Right lobe of liver (tissue), 6 donors: ENCODE measurements at regions not wholly inside any gene's neighbourhood (a gene's known extent, or its start where the extent isn't known, plus 50 kb on each side); places are given as distances from the start of the nearest gene placed in this dataset.
"Not testable (repeated sequence)": the region's sequence is repeated elsewhere in the genome, so short reads cannot be mapped to it uniquely, and the experiment has no call there.

Experiments
- ATAC-seq, 4 donors: fragments of 200-7000 bp; cut with Tn5 transposase; one replicate each; pipeline ENCODE4 v1.9.1; 2020; ENCODE audit warnings: mild to moderate bottlenecking in 4 of 4, moderate library complexity in 4 of 4
- DNase-seq, 3 donors: peaks; one replicate each; pipeline ENCODE4 v3.0.0-alpha.2; 2020
- H3K27ac ChIP-seq, 3 donors: fragments of 200-600 bp; one replicate each; pipeline ENCODE4 v1.8.0; 2022
- H3K27me3 ChIP-seq, 2 donors: fragments of 200-600 bp; one replicate each; pipeline ENCODE4 v1.8.0; 2022
- H3K36me3 ChIP-seq, 4 donors: fragments of 200-600 bp; sonication (generic) in 1 of 4; one replicate each; pipeline versions ENCODE4 v1.5.1 to v1.8.0; 2017 to 2022; ENCODE audit warnings: control low read depth in 1 of 4
- H3K4me1 ChIP-seq, 4 donors: fragments of 200-600 bp; sonication (generic) in 1 of 4; one replicate each; pipeline versions ENCODE4 v1.5.1 to v1.8.0; 2017 to 2022; ENCODE audit warnings: control low read depth in 1 of 4
- H3K4me3 ChIP-seq, 3 donors: fragments of 200-600 bp; one replicate each; pipeline ENCODE4 v1.8.0; 2022
- H3K9me3 ChIP-seq, 4 donors: fragments of 200-600 bp; sonication (generic) in 1 of 4; one replicate each; pipeline versions ENCODE4 v1.5.1 to v1.8.0; 2017 to 2022; ENCODE audit warnings: control low read depth in 1 of 4
- CTCF ChIP-seq, 4 donors: fragments of 200-600 bp in 3 of 4; fragments of 450-650 bp in 1 of 4; IDR thresholded peaks; one replicate each; pipeline versions ENCODE4 v1.5.1 to v1.8.0; 2016 to 2022; ENCODE audit warnings: antibody characterized with exemption in 4 of 4, mild to moderate bottlenecking in 2 of 4
- POLR2A ChIP-seq: fragments of 450-650 bp; IDR thresholded peaks from one replicate; pipeline ENCODE4 v1.6.1; 2017; ENCODE audit warnings: antibody characterized with exemption, mild to moderate bottlenecking
- whole genome bisulfite sequencing: methylation state at CpG from one replicate; pipeline ENCODE4 v1.1.6; 2018; ENCODE audit warnings: low coverage, low lambda C conversion rate; ENCODE audit not compliant: insufficient coverage; ENCODE audit errors: missing lambda C conversion rate; 5-methylcytosine and 5-hydroxymethylcytosine counted together
- intact Hi-C, 2 donors: fragments of 100-400 bp; cut with DNase I; formaldehyde crosslinking; loops; one replicate each; pipeline versions ENCODE4 v1.11.2 to v1.14.1; 2022
- donor health status: DM: no; HTN: yes; CAD: no.
- donor health status: DM: no; HTN: no; CAD: no.
- donor health status: DM: no; HTN: no; CAD: no.
- donor health status: DM: no; HTN: yes; CAD: no.
- donor health status: DM: no; HTN: yes; CAD: no.

GRCh38 chr3:103851793-103852192 lies 1417.0 kb downstream of the ZPLD1 start:
- Histone ChIP-seq H3K9me3 (no peaks in the 10 kb centered on the region), H3K27ac (no peak overlapping the region), H3K36me3 (no peaks in the 10 kb centered on the region), H3K4me3 (no peak overlapping the region), H3K27me3 (no peaks in the 10 kb centered on the region), H3K4me1 (no peaks in the 10 kb centered on the region)
- intact Hi-C loops: no loop called here
- DNase-seq (no peak), ATAC-seq (no peak)
- TF ChIP-seq POLR2A (no peak), CTCF (IDR thresholded peaks at IDR 0.05) (no peak)

- H3K36me3 ChIP-seq: no peaks in the 10 kb centered on the region
- no peaks in the 10 kb centered on the region for H3K4me1 ChIP-seq
- H3K27me3 ChIP-seq: no peaks in the 10 kb centered on the region
- H3K4me3 ChIP-seq: no peak overlapping the region
- intact Hi-C loops: no loop called here
- no peak overlapping the region for H3K27ac ChIP-seq
- TF ChIP-seq POLR2A: no peak
- no peak for TF ChIP-seq CTCF (IDR thresholded peaks at IDR 0.05)
- no peak for ATAC-seq
- DNase-seq: no peak
- no peaks in the 10 kb centered on the region for H3K9me3 ChIP-seq
Observed at GRCh38 chr3:103862415-103862814, 1427.6 kb downstream of the ZPLD1 start.

- Histone ChIP-seq H3K36me3 (no peaks in the 10 kb centered on the region), H3K27ac (no peak overlapping the region), H3K27me3 (no peaks in the 10 kb centered on the region), H3K4me3 (no peak overlapping the region), H3K9me3 (no peaks in the 10 kb centered on the region), H3K4me1 (no peaks in the 10 kb centered on the region)
- DNase-seq: no peak
- no peak for TF ChIP-seq POLR2A
- no peak for ATAC-seq
- 38% methylated on average over 2 of the region's 3 CpGs for WGBS
- intact Hi-C loops: no loop called here
Observed at GRCh38 chr3:103863381-103863780, 1428.6 kb downstream of the ZPLD1 start.

- TF ChIP-seq POLR2A: no peak
- H3K4me1 ChIP-seq: no peaks in the 10 kb centered on the region
- no peaks in the 10 kb centered on the region for H3K36me3 ChIP-seq
- no peak for DNase-seq
- 67% methylated on average over 3 of the region's 3 CpGs for WGBS
- intact Hi-C loops: no loop called here
- no peak for ATAC-seq
- no peaks in the 10 kb centered on the region for H3K9me3 ChIP-seq
- H3K27ac ChIP-seq: no peak overlapping the region
- no peaks in the 10 kb centered on the region for H3K27me3 ChIP-seq
- H3K4me3 ChIP-seq: no peak overlapping the region
Observed at GRCh38 chr3:103866113-103866512, 1431.3 kb downstream of the ZPLD1 start.

GRCh38 chr3:103873021-103873420 lies 1438.2 kb downstream of the ZPLD1 start:
- TF ChIP-seq CTCF (IDR thresholded peaks at IDR 0.05): no peak
- TF ChIP-seq POLR2A: no peak
- no peaks in the 10 kb centered on the region for H3K4me1 ChIP-seq
- DNase-seq: no peak
- H3K36me3 ChIP-seq: no peaks in the 10 kb centered on the region
- no peaks in the 10 kb centered on the region for H3K9me3 ChIP-seq
- H3K27ac ChIP-seq: no peak overlapping the region
- H3K27me3 ChIP-seq: no peaks in the 10 kb centered on the region
- ATAC-seq: no peak
- intact Hi-C loops: no loop called here
- no peak overlapping the region for H3K4me3 ChIP-seq

- Histone ChIP-seq H3K36me3 (no peaks in the 10 kb centered on the region), H3K4me1 (no peaks in the 10 kb centered on the region), H3K9me3 (no peaks in the 10 kb centered on the region), H3K27me3 (no peaks in the 10 kb centered on the region), H3K27ac (no peak overlapping the region), H3K4me3 (no peak overlapping the region)
- TF ChIP-seq POLR2A: no peak
- no peak for TF ChIP-seq CTCF (IDR thresholded peaks at IDR 0.05)
- ATAC-seq: no peak
- intact Hi-C loops: no loop called here
- no peak for DNase-seq
- WGBS: 68% methylated on average over 2 of the region's 2 CpGs
Observed at GRCh38 chr3:103873897-103874545, 1439.2 kb downstream of the ZPLD1 start.

- intact Hi-C loops, DNase-seq, ATAC-seq, H3K27ac ChIP-seq, H3K4me3 ChIP-seq, H3K36me3 ChIP-seq, H3K4me1 ChIP-seq, H3K27me3 ChIP-seq, H3K9me3 ChIP-seq: not testable (repeated sequence)
Observed at GRCh38 chr3:103881809-103882208, 1447.0 kb downstream of the ZPLD1 start.
